Kidney capillary endothelial cell (primary cell): ENCODE measurements at regions not wholly inside any gene's neighbourhood (a gene's known extent, or its start where the extent isn't known, plus 50 kb on each side); places are given as distances from the start of the nearest gene placed in this dataset.
A peak's percentile ranks its signal among the peaks of the same experiment; 100 is the strongest.

Source experiments
- DNase-seq: peaks from one replicate; pipeline ENCODE4 v3.0.0-alpha.2; 2018; ENCODE audit warnings: low spot score

DNA sequence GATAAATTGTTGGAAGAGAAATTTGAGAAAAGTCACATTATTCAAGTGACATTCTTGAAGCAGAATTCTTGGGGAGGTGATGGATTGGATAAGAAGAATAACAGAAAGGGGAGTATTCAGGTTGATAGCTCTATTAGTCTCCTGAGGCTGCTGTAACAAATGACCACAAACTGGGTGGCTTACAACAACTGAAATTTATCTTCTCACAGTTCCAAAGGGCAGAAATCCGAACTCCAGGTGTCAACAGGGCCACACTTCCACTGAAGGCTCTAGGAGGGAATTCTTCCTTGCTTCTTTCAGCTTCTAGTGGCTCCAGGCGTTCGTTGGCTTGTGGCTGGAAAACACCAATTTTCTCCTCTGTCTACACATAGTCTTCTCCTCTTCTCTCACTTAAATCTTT lies 99.8 kb downstream of the TES start:
- DNase-seq = no peak

GRCh38 chr7:116311259-116311658 lies 100.9 kb downstream of the TES start:
- DNase-seq = no peak

DNA sequence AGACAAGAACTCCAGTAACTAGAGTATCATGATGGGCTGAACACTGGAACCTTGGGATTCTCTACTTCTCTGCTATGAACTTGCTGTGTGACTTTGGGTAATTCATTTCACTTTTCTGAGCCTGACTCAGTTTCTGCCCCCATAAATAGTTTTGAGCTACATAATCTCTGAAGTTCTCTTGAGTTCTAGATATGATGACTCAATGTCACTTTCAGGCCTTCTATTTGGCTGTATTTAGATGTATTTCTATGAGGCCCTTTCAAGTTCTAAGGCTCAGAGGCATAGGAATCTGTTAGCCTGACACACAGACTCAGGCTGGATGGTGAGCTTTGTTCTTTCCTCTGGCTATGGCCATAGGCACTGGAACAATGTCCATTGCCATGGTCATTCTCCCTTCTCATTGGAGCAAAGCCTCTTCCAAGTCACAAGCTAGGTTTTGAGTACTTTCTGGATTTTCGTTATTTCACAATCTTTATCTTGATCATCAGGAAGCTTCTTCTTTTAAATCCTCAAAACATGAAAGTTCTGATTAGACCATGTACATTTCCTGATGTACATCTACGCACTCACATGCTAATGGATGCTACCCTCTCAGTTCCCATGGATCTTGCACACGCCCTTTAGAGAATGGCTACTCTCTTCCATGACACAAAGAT lies 101.6 kb downstream of the TES start:
- no peak for DNase-seq

DNA sequence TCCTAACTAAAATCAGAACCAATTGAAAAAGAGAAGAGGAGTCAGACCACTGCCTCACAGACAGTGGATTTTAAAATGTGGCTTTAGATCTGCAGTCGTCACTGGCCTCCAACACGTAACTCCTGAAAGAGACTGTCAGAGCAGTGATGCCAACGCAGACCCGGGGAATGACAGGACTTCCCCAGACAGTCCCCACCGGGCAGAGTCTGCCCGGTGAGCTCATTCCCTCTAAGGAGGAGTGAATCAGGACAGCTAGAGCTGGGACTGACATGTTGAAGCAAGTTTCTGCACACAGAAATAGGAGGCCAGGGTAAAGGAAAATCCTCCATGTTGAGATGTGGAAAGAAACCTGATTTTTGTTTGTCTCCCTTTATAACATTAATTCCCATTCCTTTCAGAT lies 105.0 kb downstream of the TES start:
- peak; percentile 19 for DNase-seq

DNA sequence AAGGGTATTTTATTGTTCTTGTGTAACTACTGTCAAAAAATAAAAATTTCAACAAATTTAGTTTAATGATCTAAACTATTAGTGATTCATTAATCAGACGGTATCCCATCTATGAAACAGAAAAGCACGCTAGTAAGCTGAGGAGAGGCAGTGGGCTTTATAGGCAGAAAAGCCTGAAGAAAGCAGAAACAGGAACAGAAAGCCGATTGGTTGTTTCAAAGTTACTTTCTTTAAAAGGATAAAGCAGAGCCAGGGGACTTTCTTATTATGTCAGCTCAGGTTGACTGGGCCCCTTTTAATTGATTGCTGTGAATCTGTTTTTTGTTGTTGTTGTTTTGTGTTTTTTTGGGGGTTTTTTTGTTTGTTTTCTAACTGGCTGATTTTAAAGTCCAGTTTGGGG lies 105.5 kb downstream of the TES start:
- no peak for DNase-seq

GRCh38 chr7:116316838-116317628 lies 106.7 kb downstream of the TES start:
- peak; percentile 99 for DNase-seq

DNA sequence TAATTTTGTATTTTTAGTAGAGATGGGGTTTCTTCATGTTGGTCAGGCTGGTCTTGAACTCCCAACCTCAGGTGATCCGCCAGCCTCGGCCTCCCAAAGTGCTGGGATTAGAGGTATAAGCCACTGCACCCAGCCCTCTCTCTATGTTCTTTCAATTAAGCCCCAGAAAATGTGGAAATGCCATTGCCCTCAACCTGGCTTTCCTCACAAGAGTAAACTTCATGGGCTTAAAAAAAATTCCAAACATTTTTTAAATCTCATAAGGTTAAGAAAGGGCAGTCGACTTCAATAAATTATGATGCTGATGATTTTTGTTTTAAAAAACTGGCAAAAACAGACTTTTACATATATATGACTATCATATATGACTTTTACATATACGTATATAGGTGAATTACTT lies 107.6 kb downstream of the TES start:
- no peak for DNase-seq

- no peak for DNase-seq
These were observed 112.2 kb downstream of the TES start for GRCh38 chr7:116322541-116322940.

GRCh38 chr7:116324582-116324981 lies 114.2 kb downstream of the TES start:
- peak; percentile 47 for DNase-seq

GRCh38 chr7:116325517-116325916 lies 115.2 kb downstream of the TES start:
- no peak for DNase-seq

DNA sequence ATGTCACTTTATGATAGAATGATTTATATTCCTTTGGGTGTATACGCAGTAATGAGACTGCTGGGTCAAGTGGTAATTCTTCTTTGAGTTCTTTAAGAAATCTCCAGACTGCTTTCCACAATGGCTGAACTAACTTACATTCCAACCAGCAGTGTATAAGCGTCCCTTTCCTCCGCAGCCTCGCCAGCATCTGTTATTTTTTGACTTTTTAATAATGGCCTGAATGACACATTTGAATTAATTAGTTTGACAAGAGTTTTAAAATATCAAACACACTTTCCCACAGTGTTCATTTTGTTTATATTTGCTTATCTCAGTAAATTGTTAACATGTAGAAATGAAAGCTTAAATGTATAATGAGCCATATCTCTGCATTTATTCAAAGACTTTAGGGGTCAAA lies 116.8 kb downstream of the TES start:
- no peak for DNase-seq

DNA sequence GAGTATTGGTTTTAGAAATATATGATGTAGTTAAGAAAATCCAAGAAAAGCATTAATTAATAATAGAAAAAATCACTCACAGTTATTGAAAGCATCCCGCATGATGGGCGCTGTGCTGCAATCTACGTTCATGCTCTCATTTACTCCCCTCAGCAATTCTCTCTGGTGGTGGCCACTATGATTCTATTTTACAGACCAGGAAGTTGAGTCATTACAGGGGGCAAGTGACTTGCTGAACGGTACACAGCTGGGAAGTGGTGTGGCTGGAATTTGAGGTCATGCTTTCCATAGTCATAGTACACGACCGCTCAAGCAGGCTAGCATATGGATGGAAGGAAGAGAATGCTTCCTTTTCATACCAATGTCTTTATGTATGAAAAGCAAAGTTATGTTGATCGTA lies 117.4 kb downstream of the TES start:
- peak; percentile 81 for DNase-seq

GRCh38 chr7:116328161-116328560 lies 117.8 kb downstream of the TES start:
- DNase-seq = no peak

DNA sequence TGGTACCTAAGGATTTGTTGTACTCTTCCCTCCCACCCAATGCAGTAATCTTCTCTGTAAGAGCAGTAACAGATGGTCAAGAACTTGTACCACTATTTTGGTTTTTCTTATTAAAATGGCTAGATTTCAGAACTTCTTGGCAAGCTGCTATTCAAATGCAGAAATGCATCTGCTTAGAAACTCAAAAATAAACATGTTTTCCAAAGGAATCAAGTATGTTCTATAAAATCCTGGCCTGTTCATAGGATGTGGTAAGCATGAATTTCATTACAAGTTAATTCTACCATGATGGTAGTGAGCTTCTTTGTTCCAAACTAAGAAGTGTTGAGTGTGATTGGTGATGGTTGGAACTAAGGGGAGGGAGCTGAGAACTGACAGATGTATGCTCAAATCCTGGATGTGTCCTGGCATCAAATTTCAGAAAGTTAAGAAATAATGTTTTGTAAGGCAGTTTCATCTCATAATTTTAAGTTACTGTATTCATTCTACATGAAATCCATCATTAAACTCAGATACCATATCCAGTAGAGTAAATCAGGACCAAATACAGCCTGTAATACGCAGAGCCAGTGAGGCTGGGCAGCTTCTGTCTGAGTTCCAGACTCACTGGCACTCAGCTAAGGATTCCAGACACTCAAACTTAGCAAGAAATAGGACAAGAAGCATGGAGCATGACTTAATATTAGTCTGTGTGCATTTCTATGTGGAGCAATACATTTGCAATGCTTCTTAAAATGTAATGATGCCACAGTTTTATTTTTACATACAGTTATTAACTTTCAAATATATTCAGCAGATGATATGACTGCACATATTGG lies 119.6 kb downstream of the TES start:
- no peak for DNase-seq

- DNase-seq = no peak
These were observed 120.7 kb downstream of the TES start for GRCh38 chr7:116331020-116331419.

DNA sequence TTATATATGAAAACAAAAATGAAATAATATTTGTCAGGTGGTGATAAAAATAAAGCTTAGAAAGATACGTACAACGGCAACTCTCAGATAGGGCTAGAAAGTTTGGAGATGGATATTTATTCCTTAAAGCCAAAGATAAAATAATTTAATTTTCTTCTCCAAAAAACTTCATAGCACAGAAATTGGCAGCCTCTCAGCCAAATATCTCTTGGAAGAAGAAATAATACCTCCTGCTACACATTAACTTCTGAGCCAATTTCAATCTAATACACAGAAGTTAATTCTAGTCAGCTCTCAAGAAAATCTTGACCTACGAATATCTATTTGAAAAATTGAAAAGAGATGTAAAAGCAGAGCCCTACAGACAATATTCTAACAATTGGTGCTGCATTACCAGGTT lies 122.4 kb downstream of the TES start:
- no peak for DNase-seq

- no peak for DNase-seq
These were observed 124.2 kb downstream of the TES start for GRCh38 chr7:116334555-116334954.

DNA sequence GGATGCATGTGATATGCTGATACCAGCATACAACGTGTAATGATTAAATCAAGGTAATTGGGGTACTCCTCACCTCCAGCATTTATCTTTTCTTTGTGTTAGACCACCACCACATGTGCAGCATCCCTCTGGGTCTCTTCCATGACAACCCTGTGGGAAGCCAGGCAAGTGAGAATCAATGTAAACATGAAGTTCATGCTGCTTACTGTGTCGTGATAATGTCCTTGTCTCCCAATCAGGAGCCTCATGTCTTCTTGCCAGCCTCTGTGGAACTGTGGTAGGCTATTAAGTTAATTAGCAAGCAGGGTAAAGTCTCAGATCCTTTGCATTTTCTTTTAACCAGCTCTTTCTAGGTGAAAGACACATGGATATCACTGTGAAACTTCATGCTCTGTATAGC lies 126.7 kb downstream of the TES start:
- DNase-seq = no peak

GRCh38 chr7:116337800-116338199 lies 127.5 kb downstream of the TES start:
- DNase-seq = no peak

DNA sequence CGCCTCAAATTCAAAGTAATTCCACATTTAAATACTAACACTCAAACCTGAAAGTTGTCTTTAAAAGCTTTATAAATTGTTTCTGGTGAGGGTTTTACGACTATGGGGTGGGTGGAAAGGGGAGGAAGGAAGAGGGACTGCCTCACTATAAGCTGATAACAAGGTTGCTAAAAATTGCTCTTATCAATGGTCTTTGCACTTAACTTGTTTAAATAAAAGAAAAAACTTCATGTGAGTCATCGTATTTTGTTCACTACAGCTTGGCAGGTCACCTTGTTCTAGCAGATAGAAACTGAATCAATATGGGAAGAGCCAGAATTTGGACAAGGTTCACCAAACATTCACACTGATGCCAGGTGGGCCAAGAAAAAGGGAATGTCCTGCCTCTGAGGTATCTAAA lies 129.2 kb downstream of the TES start:
- no peak for DNase-seq

DNA sequence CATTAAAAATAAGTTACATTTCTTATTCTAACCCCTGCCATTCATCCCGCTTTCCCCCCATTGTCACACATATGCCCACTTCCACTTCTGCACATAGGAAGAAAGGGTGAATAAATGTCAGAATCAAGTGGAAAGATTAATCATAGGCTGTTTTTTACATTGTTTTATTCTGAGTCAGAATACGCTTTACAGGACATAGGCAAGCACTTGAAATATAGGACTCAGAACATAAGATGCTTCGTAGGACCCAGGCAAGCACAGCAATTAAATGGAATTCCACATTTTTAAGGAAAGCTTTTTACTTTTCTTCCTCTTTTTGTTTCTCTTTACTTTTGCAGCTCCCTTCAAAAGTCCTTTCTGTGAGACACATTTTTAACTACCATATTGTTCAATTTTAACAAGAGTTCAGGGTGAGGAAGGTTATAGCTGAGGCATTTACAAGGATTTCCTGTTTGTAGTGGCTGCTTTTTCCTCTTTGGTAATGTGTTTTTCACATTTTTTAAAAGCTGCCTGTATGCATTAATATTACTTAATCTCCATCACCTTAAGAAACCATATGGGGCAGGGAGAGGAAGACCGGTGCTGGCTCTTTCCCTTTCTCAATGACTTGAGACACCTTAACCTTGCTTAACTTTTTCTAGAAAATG lies 130.0 kb downstream of the TES start:
- DNase-seq = peak; percentile 74
